Endothelial cell (in vitro differentiated cells): ENCODE measurements at regions not wholly inside any gene's neighbourhood (a gene's known extent, or its start where the extent isn't known, plus 50 kb on each side); places are given as distances from the start of the nearest gene placed in this dataset.

Experiments used
- DNase-seq: peaks from one replicate; pipeline ENCODE4 v3.0.0; 2021; ENCODE audit warnings: low spot score
- H3K27ac Mint-ChIP-seq: one replicate; pipeline ENCODE4 v1.8.0; 2021; ENCODE audit warnings: mixed read lengths, inconsistent platforms; ENCODE audit not compliant: unreplicated experiment
- H3K27me3 Mint-ChIP-seq: one replicate; pipeline ENCODE4 v1.8.0; 2021; ENCODE audit warnings: mild to moderate bottlenecking, moderate library complexity, mixed read lengths, inconsistent platforms; ENCODE audit not compliant: unreplicated experiment
- H3K36me3 Mint-ChIP-seq: one replicate; pipeline ENCODE4 v1.8.0; 2021; ENCODE audit warnings: mild to moderate bottlenecking, low read depth, mixed read lengths, inconsistent platforms; ENCODE audit not compliant: unreplicated experiment
- H3K4me1 Mint-ChIP-seq: one replicate; pipeline ENCODE4 v1.8.0; 2021; ENCODE audit warnings: mild to moderate bottlenecking, mixed read lengths, inconsistent platforms; ENCODE audit not compliant: unreplicated experiment
- H3K4me3 Mint-ChIP-seq: one replicate; pipeline ENCODE4 v1.8.0; 2021; ENCODE audit warnings: mild to moderate bottlenecking, mixed read lengths, inconsistent platforms; ENCODE audit not compliant: unreplicated experiment
- H3K9me3 Mint-ChIP-seq: one replicate; pipeline ENCODE4 v1.8.0; 2021; ENCODE audit warnings: mixed read lengths, inconsistent platforms; ENCODE audit not compliant: unreplicated experiment
- CTCF ChIP-seq: fragments of 200-600 bp; sonication (generic); IDR thresholded peaks from one replicate; pipeline ENCODE4 v1.5.0; 2021; ENCODE audit warnings: antibody characterized with exemption; ENCODE audit not compliant: unreplicated experiment

- no peaks in the 10 kb centered on the region for H3K9me3 Mint-ChIP-seq
- no peak for TF ChIP-seq CTCF
- H3K27me3 Mint-ChIP-seq: peaks cover 2% of the 10 kb centered on the region
- no peaks in the 10 kb centered on the region for H3K36me3 Mint-ChIP-seq
- DNase-seq: no peak
- peaks cover 4% of the 10 kb centered on the region for H3K4me1 Mint-ChIP-seq
- no peak overlapping the region for H3K27ac Mint-ChIP-seq
- no peak overlapping the region for H3K4me3 Mint-ChIP-seq
Measured at GRCh38 chr20:11136691-11137090, 462.9 kb upstream of the JAG1 start.

GRCh38 chr20:11137688-11138087 lies 463.9 kb upstream of the JAG1 start:
- no peaks in the 10 kb centered on the region for H3K4me1 Mint-ChIP-seq

DNA sequence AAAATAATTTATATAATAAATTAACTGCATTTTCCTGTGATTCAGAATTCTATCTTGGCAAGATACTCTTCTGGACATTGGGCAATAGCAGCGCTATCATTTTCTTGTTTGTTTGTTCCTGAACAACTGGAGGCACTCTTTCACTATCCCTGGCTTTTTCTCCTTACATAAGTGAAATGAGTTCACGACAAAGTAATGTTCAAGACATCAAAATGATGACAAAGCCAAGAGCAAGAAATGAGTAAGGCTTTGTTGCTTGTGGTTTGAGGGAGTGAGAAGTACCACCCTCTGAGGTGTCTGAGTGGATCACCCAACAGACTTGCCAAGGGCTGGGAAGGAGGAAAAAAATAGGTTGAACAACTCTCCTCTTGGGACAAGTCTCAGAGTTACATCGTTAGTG lies 466.6 kb upstream of the JAG1 start:
- Mint-ChIP-seq H3K4me3 (no peak overlapping the region), H3K27me3 (peaks cover 2% of the 10 kb centered on the region), H3K27ac (no peak overlapping the region), H3K9me3 (no peaks in the 10 kb centered on the region), H3K36me3 (no peaks in the 10 kb centered on the region), H3K4me1 (no peaks in the 10 kb centered on the region)
- TF ChIP-seq CTCF: no peak
- DNase-seq: no peak

More at GRCh38 chr20:11137688-11138087, 463.9 kb upstream of the JAG1 start:
- DNase-seq: no peak
- TF ChIP-seq CTCF: no peak
- Mint-ChIP-seq H3K27me3 (peaks cover 2% of the 10 kb centered on the region), H3K4me3 (no peak overlapping the region), H3K27ac (no peak overlapping the region), H3K9me3 (no peaks in the 10 kb centered on the region), H3K36me3 (no peaks in the 10 kb centered on the region)

- Mint-ChIP-seq H3K4me1 (no peaks in the 10 kb centered on the region), H3K27me3 (no peaks in the 10 kb centered on the region), H3K27ac (no peak overlapping the region), H3K4me3 (no peak overlapping the region), H3K9me3 (no peaks in the 10 kb centered on the region), H3K36me3 (no peaks in the 10 kb centered on the region)
- DNase-seq: no peak
- no peak for TF ChIP-seq CTCF
Measured at GRCh38 chr20:11143481-11143880, 469.7 kb upstream of the JAG1 start.

- no peak overlapping the region for H3K27ac Mint-ChIP-seq
- DNase-seq: no peak
- H3K9me3 Mint-ChIP-seq: no peaks in the 10 kb centered on the region
- no peaks in the 10 kb centered on the region for H3K4me1 Mint-ChIP-seq
- H3K4me3 Mint-ChIP-seq: no peak overlapping the region
- no peaks in the 10 kb centered on the region for H3K27me3 Mint-ChIP-seq
- no peak for TF ChIP-seq CTCF
- H3K36me3 Mint-ChIP-seq: no peaks in the 10 kb centered on the region
Measured at GRCh38 chr20:11144114-11144950, 470.5 kb upstream of the JAG1 start.
